ENCODE measurements at regions not wholly inside any gene's neighbourhood (a gene's known extent, or its start where the extent isn't known, plus 50 kb on each side); places are given as distances from the start of the nearest gene placed in this dataset.

DNA sequence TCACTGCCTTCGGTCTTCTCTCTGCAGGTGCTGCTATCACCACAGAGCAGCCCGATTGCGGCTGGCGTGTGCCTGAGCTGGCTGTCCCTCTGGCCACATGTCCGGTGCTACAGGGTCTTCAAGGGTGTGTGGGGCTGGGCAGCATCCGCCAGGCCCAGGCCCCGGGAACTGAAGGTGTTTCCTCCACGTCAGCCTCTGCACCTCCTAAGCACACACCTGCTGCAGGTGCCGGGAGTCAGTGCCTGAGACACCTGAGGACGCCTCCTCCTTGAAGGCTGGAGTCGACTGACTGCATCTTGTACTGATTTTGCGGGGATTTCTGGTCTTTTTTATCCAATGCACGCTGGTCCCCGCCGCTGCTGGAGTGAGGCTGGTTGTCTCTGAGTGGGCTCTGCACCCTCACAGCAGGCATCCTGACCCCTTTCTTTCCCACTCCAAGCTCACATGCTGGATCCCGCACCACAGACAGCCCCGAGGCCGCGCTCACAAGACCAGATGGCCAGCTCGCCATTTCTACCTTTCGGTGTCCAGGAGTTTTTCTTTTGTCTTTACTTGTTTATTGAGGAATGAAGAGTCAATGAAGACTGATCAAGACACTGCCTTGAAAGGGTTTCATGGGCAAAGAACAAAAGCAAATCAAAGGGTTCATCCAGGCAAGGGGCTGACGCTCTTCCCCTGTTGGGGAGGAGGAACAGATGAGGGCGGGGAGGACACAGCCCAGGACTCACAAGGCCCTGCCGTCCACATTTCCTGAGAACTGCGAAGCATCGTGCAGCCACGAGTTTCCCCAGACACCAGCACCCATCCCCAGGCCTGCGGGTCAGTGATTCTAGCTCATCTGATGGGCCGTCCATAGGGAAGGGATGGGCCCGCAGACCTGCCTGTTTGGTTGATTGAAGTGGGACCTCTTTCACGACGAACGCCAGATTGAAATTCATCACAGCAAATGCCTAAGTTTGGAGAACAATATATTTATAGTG, 203.8 kb upstream of the SOX1 start:
- no peak for DNase-seq (ENCODE audit: extremely low spot score, unreplicated experiment)
- Mint-ChIP-seq H3K27ac (ENCODE audit: unreplicated experiment) (no peak overlapping the region), H3K36me3 (ENCODE audit: unreplicated experiment) (no peaks in the 10 kb centered on the region), H3K4me1 (ENCODE audit: unreplicated experiment) (no peaks in the 10 kb centered on the region), H3K27me3 (ENCODE audit: unreplicated experiment) (no peaks in the 10 kb centered on the region), H3K9me3 (ENCODE audit: unreplicated experiment) (peaks cover 13% of the 10 kb centered on the region), H3K4me3 (ENCODE audit: unreplicated experiment) (no peak overlapping the region)
- TF ChIP-seq, protein P1, sequence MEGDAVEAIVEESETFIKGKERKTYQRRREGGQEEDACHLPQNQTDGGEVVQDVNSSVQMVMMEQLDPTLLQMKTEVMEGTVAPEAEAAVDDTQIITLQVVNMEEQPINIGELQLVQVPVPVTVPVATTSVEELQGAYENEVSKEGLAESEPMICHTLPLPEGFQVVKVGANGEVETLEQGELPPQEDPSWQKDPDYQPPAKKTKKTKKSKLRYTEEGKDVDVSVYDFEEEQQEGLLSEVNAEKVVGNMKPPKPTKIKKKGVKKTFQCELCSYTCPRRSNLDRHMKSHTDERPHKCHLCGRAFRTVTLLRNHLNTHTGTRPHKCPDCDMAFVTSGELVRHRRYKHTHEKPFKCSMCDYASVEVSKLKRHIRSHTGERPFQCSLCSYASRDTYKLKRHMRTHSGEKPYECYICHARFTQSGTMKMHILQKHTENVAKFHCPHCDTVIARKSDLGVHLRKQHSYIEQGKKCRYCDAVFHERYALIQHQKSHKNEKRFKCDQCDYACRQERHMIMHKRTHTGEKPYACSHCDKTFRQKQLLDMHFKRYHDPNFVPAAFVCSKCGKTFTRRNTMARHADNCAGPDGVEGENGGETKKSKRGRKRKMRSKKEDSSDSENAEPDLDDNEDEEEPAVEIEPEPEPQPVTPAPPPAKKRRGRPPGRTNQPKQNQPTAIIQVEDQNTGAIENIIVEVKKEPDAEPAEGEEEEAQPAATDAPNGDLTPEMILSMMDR (IDR thresholded peaks at IDR 0.05), result no peak

DNA sequence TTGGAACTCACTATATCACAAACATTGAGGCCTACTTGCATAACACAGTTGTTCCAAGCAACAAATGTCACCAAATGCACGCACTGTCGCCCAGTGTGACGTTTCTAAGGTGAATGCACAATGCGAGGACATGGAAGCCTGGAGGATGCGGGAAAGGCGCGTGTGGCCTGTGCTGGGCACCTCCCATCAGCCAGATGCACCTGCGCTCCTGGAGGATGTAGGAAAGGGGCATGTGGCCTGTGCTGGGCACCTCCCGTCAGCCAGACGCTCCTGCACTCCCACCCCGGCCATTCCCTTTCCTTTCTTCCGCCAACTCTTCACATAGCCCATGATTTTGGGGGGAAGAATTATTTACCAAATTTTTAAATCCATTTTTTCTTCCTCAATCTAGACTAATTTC, 202.4 kb upstream of the SOX1 start:
- Mint-ChIP-seq H3K36me3 (ENCODE audit: unreplicated experiment) (no peaks in the 10 kb centered on the region), H3K9me3 (ENCODE audit: unreplicated experiment) (peaks cover 16% of the 10 kb centered on the region), H3K4me1 (ENCODE audit: unreplicated experiment) (no peaks in the 10 kb centered on the region), H3K27ac (ENCODE audit: unreplicated experiment) (no peak overlapping the region), H3K27me3 (ENCODE audit: unreplicated experiment) (no peaks in the 10 kb centered on the region), H3K4me3 (ENCODE audit: unreplicated experiment) (no peak overlapping the region)
- DNase-seq (ENCODE audit: extremely low spot score, unreplicated experiment), result no peak
- TF ChIP-seq, protein P1 (IDR thresholded peaks at IDR 0.05), result no peak

DNA sequence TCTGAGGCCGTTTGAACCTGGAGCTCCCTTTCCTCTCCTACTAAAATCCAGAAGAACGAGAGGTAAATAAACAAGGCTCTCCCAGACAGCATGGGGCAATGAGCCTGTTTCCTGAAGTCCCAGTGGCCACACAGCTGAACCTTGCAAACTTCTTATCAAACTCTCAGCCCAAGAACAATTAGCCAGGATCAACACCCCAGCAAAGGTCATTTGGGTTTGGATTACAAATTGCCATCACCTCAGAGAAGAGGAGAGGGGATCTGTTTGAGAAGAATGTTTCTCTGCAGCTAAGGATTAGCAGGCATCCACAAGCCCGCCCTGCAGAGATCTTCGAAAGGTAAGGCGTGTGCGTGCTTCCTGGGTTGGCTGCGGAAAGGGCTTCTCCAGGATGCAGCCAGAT, 201.9 kb upstream of the SOX1 start:
- Mint-ChIP-seq H3K9me3 (ENCODE audit: unreplicated experiment) (peaks cover 16% of the 10 kb centered on the region), H3K4me1 (ENCODE audit: unreplicated experiment) (no peaks in the 10 kb centered on the region), H3K36me3 (ENCODE audit: unreplicated experiment) (no peaks in the 10 kb centered on the region), H3K27ac (ENCODE audit: unreplicated experiment) (no peak overlapping the region), H3K4me3 (ENCODE audit: unreplicated experiment) (no peak overlapping the region), H3K27me3 (ENCODE audit: unreplicated experiment) (no peaks in the 10 kb centered on the region)
- DNase-seq (ENCODE audit: extremely low spot score, unreplicated experiment), result no peak
- TF ChIP-seq, protein P1 (IDR thresholded peaks at IDR 0.05), result no peak

DNA sequence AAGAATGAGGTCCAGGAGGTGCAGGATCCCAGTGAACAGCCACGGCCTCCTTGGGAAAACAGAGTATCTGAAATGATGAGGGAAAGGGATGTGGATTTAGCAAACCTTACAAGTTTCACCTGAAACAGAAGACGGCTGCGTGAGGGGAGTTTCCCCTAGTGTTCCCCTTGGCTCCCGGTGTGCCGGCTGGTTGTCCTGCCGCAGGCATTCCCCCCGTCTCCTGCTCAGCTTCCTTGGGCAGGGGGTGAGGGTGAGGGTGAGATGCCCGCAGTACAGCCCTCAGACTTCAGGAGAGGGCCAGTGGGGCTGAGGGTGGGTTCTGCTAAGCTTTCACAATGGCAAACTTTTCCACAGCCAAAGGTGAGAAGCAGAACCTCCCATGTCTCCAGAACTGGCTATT, 201.1 kb upstream of the SOX1 start:
- Mint-ChIP-seq H3K4me3 (ENCODE audit: unreplicated experiment) (no peak overlapping the region), H3K27me3 (ENCODE audit: unreplicated experiment) (no peaks in the 10 kb centered on the region), H3K27ac (ENCODE audit: unreplicated experiment) (no peak overlapping the region), H3K9me3 (ENCODE audit: unreplicated experiment) (peaks cover 16% of the 10 kb centered on the region), H3K36me3 (ENCODE audit: unreplicated experiment) (no peaks in the 10 kb centered on the region), H3K4me1 (ENCODE audit: unreplicated experiment) (no peaks in the 10 kb centered on the region)
- TF ChIP-seq, protein P1 (IDR thresholded peaks at IDR 0.05), result no peak
- DNase-seq (ENCODE audit: extremely low spot score, unreplicated experiment), result no peak

DNA sequence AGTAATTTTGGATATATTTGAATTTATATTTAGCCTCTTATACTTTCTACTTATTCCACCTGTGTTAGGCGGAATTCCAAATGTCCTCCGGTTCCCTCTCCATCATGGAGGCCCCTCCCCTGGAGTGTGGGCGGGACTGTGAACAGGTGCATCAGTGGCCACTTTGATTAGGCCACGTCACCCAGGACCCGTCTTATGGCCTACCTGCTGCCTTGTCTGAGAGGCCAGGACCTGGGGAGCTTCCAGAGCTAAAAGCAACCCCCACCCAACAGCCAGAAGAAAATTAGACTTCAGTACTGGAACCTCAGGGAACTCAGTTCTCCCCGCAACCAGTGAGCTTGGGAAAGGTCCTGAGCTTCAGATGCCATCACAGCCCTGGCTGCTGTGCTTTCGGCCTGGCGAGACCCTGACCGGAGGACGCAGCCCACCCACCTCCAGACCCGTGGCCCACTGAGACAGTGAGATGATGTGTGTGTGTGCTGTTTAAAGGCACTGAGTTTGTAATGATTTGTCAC, 200.2 kb upstream of the SOX1 start:
- Mint-ChIP-seq H3K27me3 (ENCODE audit: unreplicated experiment) (no peaks in the 10 kb centered on the region), H3K9me3 (ENCODE audit: unreplicated experiment) (peaks cover 16% of the 10 kb centered on the region), H3K4me1 (ENCODE audit: unreplicated experiment) (no peaks in the 10 kb centered on the region), H3K27ac (ENCODE audit: unreplicated experiment) (no peak overlapping the region), H3K36me3 (ENCODE audit: unreplicated experiment) (no peaks in the 10 kb centered on the region), H3K4me3 (ENCODE audit: unreplicated experiment) (no peak overlapping the region)
- TF ChIP-seq, protein P1 (IDR thresholded peaks at IDR 0.05), result no peak
- DNase-seq (ENCODE audit: extremely low spot score, unreplicated experiment), result no peak

All from osteocyte (in vitro differentiated cells).